ENCODE measurements at regions not wholly inside any gene's neighbourhood (a gene's known extent, or its start where the extent isn't known, plus 50 kb on each side); places are given as distances from the start of the nearest gene placed in this dataset.
"Not testable (repeated sequence)": the region's sequence is repeated elsewhere in the genome, so short reads cannot be mapped to it uniquely, and the experiment has no call there.

DNA sequence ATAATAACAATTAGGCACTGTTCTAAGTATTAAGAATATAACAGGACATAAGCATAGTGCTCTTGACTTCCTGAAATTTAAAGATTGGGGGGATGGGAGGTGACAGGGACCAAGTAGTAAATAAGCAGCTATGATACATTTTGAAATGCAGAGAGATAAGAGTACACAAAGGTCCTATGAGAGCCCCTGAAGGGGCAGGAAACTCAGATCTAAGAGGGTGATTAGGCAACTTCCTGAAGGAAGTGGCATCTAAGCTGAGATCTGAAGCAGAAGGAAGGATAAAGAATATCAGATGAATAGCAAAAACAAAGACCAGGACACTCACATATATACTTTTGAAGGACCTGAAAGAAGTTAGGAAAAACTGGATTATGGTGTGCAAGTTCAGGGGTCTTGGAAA is 415.2 kb upstream of the FRG2C start:
- DNase-seq: no peak

DNA sequence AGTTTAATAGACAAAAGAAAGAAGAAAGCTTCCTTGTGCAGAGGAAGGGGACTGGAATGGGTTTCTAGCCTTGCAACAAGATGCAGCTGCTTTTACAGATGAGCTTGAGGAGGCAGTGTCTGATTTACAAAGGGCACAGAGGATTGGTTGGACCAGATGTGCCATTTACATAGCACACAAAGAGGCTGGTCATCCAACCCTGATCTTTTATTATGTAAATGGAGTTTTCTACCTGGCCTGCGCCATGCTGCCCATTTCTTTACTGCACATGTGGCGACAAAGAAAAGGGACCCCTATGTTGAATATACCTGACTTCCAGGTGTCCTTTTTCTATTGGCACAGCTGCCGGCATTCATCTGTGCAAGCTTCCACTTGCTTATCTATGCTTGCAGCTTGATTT is 409.4 kb upstream of the FRG2C start:
- no peak for DNase-seq

DNA sequence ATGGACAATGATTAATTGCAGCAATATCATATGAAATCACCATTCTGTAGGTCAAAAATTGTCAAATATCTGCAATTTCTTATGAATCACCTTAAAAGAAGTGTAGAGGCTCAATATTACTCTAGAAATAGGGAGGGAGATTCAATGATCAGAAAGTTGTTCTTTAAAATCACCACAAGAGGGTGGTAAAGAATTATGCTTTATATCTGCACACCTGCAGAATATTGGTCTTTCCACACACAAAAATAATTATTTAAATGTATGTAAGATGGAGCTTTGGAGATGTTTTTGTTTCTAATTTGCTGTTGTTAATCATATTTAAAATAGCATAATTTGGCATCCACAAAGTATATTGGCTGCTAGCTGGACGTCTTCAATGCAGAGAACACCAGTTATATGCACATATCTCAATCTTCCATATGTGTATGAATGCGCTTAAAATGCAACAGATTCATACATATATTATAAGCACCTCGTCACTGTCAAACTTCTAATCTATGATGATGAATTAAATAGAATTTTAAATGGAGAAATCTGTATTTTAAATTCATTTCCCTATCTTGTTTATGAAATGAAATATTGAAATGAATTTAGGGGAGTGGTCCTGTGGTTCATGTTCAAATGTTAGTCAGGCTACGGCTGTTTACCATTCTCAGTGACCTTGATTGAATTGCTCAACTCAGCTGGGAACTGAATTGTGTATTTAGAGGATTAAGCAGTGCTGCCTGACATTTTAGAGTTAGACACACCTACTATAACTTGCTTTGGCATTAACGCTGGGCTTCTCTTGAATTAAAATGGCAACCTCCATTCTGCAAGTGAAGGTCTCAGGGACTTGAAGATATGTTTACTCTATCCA is 405.1 kb upstream of the FRG2C start:
- peak in 1 of 2 experiments; percentile 10 for DNase-seq

DNA sequence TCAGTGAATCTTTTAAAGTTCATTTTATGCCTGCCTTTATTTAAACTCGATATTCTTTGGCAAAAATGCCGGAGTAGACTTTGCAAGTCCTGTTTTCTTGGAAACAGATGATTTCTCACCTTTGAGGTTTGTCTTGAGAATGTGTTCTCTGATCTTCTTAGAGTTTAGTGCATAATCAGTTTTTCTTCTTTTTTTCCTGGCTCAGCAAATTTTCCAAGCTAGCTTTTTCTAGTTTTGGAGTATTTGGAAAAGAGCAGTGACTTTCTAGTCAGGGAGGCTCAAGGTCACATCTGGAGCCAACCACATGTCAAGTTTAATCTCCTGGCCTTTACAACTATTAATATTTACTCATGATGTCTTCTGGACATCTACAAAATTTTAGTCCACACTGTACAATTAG is 403.2 kb upstream of the FRG2C start:
- not testable (repeated sequence) for DNase-seq

DNA sequence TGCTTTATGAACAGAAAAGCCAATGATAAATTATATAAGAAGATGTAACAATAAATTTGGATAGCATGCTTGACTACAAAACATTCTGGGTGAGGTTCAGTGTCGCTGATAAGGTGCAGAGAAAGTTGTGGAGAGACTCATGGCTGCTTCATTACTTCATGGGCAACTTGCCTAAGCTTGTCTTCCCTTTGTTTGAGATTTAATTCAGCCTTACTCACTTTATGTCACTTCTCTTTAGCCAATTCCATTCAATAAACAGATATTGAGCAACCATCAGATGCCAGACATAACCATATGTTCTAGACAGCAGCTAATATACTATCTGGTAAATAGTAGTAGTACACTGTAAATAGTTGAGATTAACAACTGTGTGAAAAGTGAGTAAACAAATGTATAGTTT is 401.5 kb upstream of the FRG2C start:
- DNase-seq: no peak

DNA sequence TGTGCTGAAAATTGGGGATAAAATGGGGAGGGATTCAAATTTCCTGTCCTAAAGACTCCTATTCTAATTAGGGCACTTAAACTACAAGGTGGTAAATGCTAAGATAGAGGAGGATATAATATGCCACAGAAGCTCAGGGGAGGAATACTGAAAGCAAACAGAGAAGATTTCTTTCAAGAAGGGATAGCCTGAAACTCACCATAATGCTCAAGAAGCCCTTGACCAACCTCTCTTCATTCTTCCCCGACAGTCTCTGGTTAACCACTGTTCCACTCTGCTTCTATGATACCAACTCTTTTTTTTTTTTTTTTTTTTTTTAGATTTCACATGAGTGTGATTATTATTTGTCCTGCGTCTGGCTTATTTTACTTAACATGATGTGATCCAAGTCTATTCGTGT is 398.2 kb upstream of the FRG2C start:
- DNase-seq: no peak

DNA sequence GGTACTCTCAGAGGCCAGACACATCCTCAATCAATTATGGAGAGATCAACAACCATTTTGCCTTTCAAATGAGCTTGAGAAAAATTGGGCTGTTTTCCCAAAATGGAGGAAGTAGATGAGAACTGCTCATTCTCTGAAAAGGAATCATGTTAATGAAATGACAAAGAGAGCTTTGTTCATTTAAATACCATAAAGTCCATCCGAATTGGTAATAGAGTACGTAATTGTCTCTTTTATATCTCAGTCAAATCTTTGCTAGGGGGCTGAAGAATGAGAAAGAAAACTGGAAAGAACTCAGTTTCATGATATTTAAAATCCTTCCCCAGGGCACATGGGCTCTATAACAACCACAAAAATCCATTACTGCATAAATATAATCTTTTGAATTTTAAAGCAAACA is 395.6 kb upstream of the FRG2C start:
- not testable (repeated sequence) for DNase-seq

DNA sequence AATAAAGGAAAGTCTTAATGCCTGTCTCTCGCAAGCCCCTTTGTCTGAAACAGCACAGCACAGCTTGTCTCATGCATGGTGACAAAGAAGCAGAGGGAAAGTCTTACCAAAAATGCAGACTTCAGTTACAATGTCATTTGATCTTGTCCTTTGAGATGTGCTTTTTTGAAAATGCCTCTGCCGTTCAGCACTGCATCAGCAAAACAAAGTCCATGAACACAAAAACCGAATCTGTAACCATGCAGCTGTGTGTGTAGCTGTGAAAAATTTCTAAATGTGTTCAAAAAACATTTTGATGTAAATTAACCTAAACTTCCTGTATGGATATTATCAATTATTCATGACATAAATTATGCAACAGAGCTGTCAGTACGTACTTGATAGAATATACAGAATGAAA is 391.9 kb upstream of the FRG2C start:
- not testable (repeated sequence) for DNase-seq

DNA sequence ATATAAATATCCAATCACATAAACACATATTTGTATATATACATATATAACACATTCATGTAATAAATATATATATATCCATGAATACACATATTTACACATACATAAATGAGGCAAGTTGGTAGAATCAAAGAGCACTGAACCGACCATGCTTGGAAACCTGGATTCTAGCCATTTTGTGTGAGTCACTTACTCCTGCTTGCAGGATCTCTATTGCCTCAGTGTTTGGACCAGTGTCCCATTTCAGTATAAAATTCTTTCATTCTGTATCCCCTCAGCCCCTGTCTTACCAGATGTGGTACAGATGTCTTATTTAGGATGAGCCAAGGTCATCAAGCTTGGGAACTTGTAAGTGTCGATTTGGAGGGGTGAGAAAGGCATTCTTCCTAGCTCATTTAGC is 391.4 kb upstream of the FRG2C start:
- no peak for DNase-seq

DNA sequence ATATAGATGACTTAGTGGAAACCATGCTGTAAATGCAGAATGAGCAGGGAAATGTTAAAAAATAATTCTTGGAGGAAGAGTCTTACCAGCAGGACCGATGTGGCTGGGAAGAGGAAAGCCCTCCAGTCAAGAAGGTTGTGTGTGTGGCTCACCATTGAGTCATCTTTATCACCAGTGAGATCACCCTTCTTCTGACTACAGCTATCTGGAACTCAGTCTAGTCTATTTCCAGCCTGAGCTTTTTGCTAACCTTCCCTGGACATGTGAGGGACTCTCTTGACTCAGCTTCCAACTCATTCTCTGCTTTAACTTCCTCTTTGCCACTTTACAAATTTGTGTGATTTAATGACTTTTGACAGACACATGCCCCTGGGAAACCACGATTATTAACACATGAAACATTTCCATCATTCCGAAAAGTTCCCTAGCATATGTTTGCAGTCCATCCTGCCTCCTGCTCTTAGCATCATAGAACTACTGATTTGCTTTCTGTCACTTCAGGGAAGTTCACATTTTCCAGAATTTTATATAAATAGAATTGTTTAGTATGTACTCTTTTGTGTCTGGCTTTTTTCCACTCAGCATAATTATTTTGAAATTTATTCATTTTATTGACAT is 378.5 kb upstream of the FRG2C start:
- DNase-seq: not testable (repeated sequence)

DNA sequence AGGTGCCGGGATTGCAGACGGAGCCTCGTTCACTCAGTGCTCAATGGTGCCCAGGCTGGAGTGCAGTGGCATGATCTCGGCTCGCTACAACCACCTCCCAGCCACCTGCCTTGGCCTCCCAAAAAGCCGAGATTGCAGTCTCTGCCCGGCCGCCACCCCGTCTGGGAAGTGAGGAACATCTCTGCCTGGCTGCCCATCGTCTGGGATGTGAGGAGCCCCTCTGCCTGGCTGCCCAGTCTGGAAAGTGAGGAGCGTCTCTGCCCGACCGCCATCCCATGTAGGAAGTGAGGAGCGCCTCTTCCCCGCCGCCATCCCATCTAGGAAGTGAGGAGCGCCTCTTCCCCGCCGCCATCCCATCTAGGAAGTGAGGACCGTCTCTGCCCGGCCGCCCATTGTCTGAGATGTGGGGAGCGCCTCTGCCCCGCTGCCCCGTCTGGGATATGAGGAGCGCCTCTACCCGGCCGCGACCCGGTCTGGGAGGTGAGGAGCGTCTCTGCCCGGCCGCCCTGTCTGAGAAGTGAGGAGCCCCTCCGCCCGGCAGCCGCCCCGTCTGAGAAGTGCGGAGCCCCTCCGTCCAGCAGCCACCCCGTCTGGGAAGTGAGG is 375.1 kb upstream of the FRG2C start:
- not testable (repeated sequence) for DNase-seq

DNA sequence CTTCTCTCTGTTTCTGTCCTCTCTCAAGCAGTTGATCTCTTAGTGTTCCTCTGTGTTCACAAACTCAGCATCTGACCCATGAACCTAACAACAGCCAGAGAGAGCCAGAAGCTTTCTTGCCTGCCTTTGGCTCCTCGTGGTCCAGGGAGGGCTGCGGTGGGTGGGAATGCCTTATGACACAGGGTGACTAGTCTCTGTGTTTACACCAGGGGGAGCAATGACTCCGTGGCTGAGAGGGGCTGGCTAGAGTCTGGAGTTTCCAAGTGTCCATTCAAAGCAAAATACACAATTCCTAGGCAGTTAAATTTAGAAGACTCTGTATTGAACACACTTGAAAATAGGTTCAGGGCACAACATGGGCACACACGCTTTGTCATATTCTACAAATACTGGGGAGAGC is 370.0 kb upstream of the FRG2C start:
- DNase-seq: peak in 1 of 2 experiments; percentile 0

DNA sequence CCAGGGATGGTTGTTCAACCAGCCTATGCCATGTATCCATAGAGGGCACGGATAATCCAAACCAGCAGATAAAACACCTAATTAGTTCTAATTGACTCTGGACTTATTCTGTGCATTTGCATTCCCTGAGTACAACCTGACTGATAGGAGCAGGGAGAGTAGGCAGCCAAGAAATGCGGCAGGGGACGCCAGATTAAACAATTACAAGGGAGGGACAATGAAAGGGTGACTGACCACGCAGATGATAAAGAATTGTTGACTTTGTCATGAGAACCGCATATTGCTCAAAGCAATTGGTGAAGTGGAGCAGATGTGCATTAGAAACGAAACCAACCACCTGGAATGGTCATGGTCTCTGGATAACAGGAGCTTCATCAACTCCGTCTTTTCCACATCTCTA is 369.1 kb upstream of the FRG2C start:
- DNase-seq: no peak

DNA sequence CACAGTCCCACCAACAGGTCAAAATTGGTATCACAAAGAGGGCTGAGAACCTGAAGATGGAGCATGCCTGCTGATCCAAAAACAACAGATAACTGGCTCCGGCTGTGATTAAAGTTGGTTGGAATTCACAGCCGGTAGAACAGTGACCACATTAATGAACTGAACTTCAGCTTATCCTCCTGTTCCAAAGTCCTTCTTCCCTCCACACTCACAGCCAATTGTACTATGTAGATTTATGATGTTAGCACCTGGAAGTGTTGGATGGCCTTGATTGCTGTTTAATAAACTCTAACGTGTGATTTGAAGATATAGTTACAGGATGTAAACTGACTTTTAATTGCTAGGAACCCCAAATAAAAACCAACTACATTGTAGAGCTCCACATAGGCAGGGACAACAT is 367.3 kb upstream of the FRG2C start:
- no peak for DNase-seq

DNA sequence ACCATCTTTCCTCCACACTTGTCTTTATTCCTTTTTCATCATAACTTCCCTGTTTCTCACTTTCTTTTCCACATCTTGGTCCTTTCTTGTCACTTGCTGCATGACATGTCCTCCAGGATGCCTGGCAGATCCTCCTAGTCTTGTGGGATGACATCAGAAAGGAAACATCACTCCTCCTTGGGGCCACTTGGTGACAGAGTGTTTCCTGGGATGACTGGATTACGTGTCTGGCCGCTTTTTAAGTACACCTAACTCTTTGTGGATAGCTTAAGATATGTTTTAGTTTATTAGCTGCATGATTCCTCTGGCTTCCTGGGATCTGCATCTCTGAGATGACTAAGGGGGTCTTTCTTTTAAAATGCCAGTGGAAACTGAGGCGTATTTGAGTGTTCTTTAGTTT is 363.5 kb upstream of the FRG2C start:
- DNase-seq: no peak

DNA sequence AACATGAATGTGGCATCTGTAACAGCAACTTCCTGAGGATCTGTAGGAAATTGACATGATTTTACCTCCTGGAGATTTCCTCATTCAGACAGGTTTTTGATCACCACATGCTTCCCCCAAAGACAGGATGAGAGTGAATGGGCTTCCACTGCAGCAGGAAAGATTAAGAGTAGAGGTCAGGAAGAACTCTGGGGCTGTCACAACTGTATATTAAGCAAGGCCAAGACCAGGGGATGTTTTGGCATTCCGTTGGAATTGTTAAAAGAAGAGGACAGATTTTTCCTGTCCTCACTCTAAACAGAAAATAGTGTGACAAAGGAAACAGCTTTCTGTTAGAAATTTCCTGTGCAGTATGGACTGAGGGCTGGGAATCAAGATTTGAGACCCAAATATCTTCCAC is 363.1 kb upstream of the FRG2C start:
- not testable (repeated sequence) for DNase-seq

DNA sequence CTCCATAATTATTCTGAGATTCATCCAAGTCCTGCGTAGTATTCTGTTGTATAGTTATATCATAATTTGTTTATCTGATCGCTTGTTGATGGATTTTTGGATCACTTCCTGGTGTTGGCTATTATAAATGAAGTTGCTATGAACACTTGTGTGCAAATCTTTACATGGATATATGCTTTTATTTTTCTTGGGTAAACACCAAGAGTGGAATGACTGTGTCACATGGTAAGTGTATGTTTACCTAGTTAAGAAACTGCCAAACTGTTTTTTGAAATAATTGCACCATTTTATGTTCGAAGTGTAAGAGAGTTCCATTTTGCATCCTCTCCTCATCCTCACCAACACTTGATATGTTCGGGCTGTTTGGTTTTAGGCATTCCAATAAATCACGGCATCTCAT is 360.4 kb upstream of the FRG2C start:
- DNase-seq: no peak

DNA sequence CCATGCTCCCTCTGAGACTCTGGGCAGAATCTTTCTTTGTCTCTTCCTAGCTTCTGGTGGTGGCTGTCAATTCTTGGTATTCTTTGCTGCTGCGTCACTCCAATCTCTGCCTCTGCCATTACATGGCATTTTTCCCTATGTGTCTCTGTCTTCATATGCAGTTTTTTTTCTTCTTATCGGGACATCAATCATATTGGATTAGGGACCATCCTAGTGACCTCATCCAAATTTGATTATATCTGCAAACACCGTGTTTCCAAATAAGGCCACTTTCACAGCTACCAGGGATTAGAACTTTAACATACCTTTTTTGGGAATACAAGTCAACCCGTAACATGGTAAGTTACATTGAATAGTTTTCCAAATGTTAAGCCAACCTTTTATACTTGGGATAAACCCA is 358.2 kb upstream of the FRG2C start:
- no peak for DNase-seq

DNA sequence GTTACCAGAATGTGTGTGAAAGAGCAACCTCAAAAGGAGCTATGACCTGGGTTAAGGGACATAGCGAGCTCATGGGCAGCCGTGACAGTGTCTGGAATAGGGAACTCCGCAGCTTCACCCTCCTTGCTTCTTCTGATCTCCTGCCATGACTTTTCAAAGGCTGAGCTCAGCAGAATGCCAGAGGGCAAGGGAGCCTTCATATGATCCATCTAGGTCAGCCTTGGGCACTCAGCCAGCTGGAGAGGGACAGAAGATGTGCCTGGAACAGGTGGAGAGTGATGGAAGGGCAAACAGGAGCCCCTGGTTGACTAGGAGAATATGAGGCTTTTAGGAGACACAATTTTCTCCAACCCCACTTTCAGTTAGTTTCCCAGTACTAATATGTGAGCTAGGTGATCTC is 352.8 kb upstream of the FRG2C start:
- DNase-seq: not testable (repeated sequence)

DNA sequence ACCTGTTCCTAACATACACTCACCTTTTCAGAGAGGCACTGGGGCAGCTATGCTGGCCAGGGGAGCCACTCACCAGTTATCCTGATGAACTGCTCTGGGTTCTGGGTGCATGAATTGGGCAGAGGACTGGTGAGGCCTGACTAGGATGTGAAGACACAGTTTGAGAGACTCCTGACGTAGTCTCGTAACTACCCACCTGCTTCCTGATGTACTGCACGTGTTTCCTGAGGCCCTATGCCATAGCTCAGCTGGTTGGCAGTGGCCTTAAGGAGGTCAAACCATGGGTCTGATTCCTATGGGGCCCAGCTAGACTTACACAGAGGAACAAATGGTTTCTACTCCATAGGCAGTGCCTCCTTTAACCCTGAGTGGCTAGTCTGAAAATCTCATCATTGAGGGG is 351.7 kb upstream of the FRG2C start:
- DNase-seq: not testable (repeated sequence)

DNA sequence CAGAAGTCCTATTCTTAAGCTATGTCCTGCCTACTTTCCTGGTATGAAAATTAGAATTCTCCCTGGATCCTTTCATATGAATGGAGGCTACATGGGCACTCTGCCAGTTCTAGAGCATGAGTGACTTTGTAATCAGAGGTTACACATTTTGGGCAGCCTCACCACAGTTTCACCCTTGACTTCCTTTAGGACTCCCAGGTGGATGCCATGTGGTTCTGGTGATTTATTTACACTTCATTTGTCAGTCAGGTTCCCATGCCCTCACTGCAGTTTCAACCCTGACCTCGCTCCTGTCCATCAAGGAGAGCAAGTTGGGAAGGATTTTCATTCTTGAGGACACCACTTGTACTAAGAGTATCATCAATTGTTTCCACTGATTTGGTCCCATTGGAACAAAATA is 344.4 kb upstream of the FRG2C start:
- DNase-seq: not testable (repeated sequence)

DNA sequence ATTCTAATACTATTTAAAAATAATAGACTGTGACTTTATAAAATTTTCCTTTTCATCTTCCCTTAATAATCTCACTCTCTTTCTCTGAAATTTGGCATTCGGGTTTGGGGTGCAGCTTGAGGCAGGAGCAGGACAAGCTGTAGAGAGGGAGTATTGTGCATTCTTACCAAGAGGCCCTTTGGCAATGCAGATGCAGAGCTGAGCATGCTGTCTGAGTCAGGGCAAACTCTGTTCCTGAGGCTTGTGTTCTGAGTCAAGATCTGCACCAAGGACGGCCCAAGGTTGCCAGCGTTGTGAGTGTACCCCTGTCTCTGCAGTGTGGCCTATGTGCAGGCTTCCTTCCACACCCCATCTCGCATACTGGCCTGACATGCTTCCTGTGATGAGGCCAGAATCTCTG is 343.8 kb upstream of the FRG2C start:
- no peak for DNase-seq

DNA sequence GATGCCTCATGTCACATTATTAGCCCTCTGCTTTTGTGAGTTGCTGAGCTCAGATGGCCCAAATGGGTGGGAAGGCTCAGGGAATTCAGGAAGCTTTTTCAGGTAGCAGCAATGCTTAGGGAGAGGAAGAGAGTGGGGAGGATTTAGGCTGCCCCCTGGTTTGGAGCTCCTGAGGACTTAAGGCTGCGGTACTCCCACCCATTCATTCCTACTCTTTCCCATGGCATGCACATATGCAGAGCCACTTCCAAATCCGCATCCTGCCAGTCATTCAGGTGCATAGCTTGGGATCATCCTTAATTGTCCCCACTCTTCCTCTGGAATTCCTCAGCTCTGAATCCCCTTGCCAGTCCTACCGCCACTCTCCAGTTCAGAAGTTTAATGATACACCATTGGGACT is 343.1 kb upstream of the FRG2C start:
- DNase-seq: no peak

DNA sequence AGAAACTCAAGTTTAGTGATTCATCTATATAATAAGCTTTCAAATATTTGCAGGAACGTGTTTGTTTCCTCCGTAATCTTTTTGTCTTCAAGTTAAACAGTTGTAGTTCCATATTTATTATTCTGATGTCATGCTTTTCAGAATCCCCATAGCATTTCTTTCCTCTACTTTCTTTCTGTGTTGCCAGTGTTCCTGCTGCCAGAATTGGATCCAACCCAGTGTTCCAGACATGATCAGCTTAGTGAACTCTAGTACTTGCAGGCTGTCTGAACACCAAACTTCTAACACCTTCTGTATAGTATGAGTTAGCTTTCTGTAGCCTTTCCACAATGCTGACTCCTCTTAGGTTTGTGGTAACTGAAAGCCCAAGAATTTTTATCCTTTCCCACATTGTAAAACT is 340.2 kb upstream of the FRG2C start:
- DNase-seq: not testable (repeated sequence)
